ENCODE measurements at regions not wholly inside any gene's neighbourhood (a gene's known extent, or its start where the extent isn't known, plus 50 kb on each side); places are given as distances from the start of the nearest gene placed in this dataset.

- no peak for DNase-seq
These were observed 82.2 kb downstream of the EPDR1 start for GRCh38 chr7:38002689-38003088.

GRCh38 chr7:38006559-38006958, 86.1 kb downstream of the EPDR1 start:
- DNase-seq: no peak

- no peak for DNase-seq
These were observed 86.7 kb downstream of the EPDR1 start for GRCh38 chr7:38007096-38007495.

- no peak for DNase-seq
These were observed 92.8 kb downstream of the EPDR1 start for GRCh38 chr7:38013246-38013645.

- no peak for DNase-seq
These were observed 96.1 kb downstream of the EPDR1 start for GRCh38 chr7:38016567-38016966.

GRCh38 chr7:38017320-38017719, 96.9 kb downstream of the EPDR1 start:
- DNase-seq: no peak

- no peak for DNase-seq
These were observed 99.8 kb downstream of the EPDR1 start for GRCh38 chr7:38020121-38020785.

GRCh38 chr7:38021892-38022291, 101.5 kb downstream of the EPDR1 start:
- no peak for DNase-seq

- no peak for DNase-seq
These were observed 105.4 kb downstream of the EPDR1 start for GRCh38 chr7:38025815-38026214.

GRCh38 chr7:38027884-38028455, 107.5 kb downstream of the EPDR1 start:
- DNase-seq: no peak

- no peak for DNase-seq
These were observed 113.8 kb downstream of the EPDR1 start for GRCh38 chr7:38034062-38034908.

GRCh38 chr7:38040831-38041230, 120.4 kb downstream of the EPDR1 start:
- DNase-seq: no peak

- no peak for DNase-seq
These were observed 128.4 kb upstream of the STARD3NL start for GRCh38 chr7:38049679-38050078.

- no peak for DNase-seq
These were observed 126.7 kb upstream of the STARD3NL start for GRCh38 chr7:38051311-38051710.

- DNase-seq: no peak
These were observed 126.3 kb upstream of the STARD3NL start for GRCh38 chr7:38051786-38052185.

- no peak for DNase-seq
These were observed 125.3 kb upstream of the STARD3NL start for GRCh38 chr7:38052786-38053185.

GRCh38 chr7:38054199-38054598, 123.8 kb upstream of the STARD3NL start:
- DNase-seq: no peak

GRCh38 chr7:38057829-38058228, 120.2 kb upstream of the STARD3NL start:
- no peak for DNase-seq

GRCh38 chr7:38060116-38060515, 117.9 kb upstream of the STARD3NL start:
- no peak for DNase-seq

GRCh38 chr7:38060637-38061036, 117.4 kb upstream of the STARD3NL start:
- DNase-seq: no peak

GRCh38 chr7:38066391-38066790, 111.7 kb upstream of the STARD3NL start:
- no peak for DNase-seq

- no peak for DNase-seq
These were observed 109.6 kb upstream of the STARD3NL start for GRCh38 chr7:38068461-38068860.

- DNase-seq: no peak
These were observed 109.0 kb upstream of the STARD3NL start for GRCh38 chr7:38069052-38069451.

GRCh38 chr7:38070718-38071117, 107.3 kb upstream of the STARD3NL start:
- DNase-seq: no peak

All from NCI-H748 treated with DMSO at 0.1 percent for 48 hours (cell line).